ENCODE measurements at regions not wholly inside any gene's neighbourhood (a gene's known extent, or its start where the extent isn't known, plus 50 kb on each side); places are given as distances from the start of the nearest gene placed in this dataset.
A peak's percentile ranks its signal among the peaks of the same experiment; 100 is the strongest.
"Not testable (repeated sequence)": the region's sequence is repeated elsewhere in the genome, so short reads cannot be mapped to it uniquely, and the experiment has no call there.

GRCh38 chr13:68927387-68928026, 1180.1 kb upstream of the ATXN8OS start:
- DNase-seq = peak; percentile 52

- no peak for DNase-seq
Measured at GRCh38 chr13:68923995-68924394, 1183.6 kb upstream of the ATXN8OS start.

DNA sequence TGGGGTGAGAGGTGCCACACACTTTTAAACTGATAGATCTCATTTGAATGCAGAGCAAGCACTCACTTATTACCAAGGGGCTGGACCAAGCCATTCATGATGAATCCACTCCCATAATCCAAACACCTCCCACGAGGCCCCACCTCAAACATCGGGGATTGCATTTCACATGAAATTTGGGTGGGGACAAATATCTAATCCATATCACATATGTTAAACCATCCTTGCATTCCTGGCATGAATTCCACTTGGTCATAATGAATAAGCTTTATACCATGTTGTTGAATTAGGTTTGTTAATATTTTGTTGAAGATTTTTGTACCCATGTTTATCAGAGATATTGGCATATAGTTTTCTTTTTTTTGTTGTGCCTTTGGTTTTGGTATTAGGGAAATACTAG, 1198.7 kb upstream of the ATXN8OS start:
- DNase-seq = no peak

GRCh38 chr13:68905186-68905585, 1202.4 kb upstream of the ATXN8OS start:
- DNase-seq = no peak

DNA sequence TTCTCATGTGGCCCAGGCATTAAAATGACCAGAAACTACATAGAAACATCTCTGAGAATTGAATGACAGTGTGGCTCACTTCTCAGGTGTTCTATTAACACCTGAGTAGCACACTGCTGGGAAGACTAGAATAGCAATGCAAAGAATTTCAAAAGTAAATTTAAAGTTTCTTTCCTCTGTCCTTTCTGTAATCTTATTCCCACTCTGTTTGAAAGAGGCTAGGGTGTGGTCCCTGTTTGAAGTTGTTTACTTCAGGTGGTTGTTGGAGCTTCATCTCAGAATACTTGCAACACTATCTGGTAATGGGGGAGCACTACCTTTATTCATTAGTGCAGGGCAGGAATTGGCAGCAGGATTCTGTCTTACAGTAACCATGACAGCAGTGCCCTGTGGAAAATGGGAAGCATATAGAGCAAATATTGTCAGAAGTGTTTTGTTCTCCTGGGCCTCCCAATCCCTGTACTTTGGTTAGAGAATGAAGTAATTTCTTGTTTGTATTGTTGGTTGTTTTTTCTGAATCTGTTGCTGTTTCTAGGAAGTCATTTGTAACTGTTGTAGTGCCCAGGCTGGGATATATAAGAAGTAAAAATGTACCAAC, 1210.2 kb upstream of the ATXN8OS start:
- no peak for DNase-seq

- no peak for DNase-seq
Measured at GRCh38 chr13:68895696-68896095, 1211.9 kb upstream of the ATXN8OS start.

DNA sequence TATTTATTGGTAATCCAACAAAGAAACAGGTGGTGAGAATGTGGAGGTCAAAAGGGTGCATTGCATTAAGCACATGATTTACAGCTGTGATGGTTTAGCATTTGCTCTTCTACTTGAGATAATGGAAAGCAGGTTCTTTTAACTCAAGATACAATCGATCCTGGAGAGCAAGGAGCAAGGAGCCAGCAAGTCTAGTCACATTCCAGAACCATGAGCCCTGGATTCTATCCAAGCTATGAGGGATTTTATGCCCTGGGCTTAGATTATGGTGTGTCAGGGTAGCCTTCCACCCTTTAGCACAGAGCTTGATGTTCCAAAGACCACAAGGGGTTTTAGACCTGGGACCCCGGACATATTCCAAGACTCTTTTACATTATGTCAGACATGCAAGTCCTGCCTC, 1213.9 kb upstream of the ATXN8OS start:
- DNase-seq = not testable (repeated sequence)

GRCh38 chr13:68892596-68892995, 1215.0 kb upstream of the ATXN8OS start:
- DNase-seq = not testable (repeated sequence)

DNA sequence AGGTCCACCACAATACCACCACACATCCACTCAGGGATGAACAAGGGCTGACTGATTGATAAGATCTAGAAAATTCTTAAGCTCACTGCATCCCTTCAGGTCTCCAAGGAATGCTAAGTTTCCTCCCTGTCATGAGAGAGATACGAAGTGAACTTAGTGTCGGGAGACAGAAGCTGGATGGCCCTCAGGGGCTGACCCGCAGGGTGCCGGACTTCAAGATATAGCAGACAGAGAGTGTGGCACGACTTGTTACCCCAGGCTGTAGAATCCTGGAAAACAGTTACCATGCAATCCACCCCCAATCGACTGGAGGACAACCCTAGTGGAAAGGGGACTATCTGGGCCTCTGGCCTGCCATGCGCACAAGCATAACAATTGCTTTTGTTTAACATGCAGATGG, 1217.5 kb upstream of the ATXN8OS start:
- not testable (repeated sequence) for DNase-seq

DNA sequence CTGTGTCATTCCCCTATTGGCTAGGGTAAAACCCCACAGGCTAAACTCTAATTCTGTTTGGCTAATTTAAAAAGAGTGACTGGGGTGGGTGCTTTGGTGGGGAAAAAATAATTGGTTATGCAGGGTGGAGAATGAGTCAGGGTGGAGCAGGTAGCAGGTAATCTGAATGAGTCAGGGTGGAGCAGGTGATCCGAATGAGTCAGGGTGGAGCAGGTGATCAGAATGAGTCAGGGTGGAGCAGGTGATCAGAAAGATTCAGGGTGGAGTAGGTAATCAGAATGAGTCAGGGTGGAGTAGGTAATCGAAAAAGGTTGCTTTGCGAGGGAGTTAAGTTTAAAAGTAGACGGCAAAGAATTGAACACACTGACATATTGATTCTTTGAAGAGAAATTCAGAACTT, 1218.8 kb upstream of the ATXN8OS start:
- no peak for DNase-seq

DNA sequence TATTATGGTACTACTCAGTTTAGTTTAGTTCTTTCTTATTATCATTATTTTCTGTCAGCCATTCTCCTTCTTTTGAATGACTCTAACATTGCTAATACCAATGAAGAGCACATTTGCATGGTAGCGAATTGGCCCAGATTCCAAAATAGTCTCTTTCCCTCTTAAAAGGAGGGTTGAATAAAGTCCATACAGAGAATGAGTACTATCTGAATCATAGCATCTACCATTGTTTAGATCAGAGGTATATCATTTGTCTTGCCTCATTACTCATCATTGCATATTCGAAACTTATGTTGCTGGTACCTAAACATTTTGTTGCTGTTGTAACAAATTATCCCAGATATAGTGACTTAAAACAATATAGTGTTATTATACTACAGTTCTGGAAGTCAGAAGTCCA, 1235.3 kb upstream of the ATXN8OS start:
- DNase-seq = no peak

- DNase-seq = no peak
Measured at GRCh38 chr13:68851026-68851425, 1256.6 kb upstream of the ATXN8OS start.

DNA sequence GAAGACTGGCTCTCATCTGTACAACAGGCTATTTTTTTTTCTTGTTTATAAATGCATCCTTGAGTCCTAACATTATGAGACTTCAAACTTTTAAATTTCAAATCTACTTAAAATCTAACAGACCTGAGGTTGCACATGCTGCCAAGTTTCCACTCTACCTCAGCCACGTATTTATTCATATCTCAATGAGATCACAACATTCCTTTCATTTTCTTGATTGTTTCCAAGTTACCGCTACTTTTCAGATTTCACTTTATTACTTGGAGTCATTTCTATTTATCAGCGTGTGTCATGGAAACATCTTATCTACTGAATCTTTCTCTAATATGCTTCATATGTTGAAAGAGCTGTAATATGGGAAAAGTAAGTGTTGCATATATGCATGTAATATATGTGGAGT, 1257.5 kb upstream of the ATXN8OS start:
- no peak for DNase-seq

DNA sequence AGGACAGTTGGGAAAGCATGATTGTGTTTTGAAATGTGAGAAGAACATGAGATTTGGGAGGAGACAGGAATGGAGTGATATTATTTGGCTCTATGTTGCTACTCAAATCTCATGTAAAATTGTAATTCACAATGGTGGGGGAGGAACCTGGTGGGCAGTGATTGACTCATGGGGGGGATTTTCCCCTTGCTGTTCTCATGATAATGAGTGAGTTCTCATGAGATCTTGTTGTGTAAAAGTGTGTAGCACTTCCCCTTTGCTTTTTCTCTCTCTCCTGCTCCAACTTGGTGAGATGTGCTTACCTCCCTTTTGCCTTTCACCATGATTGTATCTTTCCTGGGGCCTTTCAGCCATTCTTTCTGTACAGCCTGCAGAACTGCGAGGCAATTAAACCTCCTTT, 1261.0 kb upstream of the ATXN8OS start:
- no peak for DNase-seq

DNA sequence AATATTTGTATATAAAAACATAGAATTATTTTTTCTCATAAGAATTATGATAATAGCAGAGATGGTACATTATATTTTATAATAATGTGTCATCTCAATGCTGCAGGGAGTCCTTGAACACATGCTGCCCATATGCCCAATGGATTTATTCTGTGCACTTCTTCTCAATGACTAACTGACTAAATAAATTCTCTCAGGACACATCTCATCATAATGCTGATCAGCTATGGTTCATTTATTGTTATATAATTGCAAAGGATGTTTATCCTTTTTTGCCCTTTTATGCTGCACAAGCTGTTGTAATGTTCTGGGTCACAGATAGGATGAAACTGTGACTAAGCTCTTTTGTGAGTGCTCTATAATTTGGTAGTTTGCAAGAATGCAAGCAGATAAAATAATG, 1273.3 kb upstream of the ATXN8OS start:
- DNase-seq = no peak

DNA sequence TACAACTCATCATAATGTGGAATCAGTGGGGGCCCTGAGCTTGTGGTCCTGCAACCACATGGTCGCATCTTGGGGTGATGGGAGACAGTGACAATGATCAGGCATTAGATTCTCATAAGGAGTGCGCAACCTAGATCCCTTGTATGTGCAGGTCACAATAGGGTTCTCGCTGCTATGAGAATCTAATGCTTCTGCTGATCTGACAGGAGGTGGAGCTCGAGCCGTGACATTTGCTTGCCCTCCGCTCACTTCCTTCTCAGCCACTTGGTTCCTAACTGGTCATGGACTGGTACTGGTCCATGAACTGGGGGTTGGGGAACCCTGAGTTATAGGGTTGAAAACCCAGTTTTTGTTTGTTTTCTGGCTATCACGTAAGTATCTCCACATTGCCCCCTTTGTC, 1290.9 kb upstream of the ATXN8OS start:
- DNase-seq = no peak

- no peak for DNase-seq
Measured at GRCh38 chr13:68813180-68813796, 1294.3 kb upstream of the ATXN8OS start.

GRCh38 chr13:68810660-68811059, 1297.0 kb upstream of the ATXN8OS start:
- DNase-seq = no peak

GRCh38 chr13:68808456-68808855, 1299.2 kb upstream of the ATXN8OS start:
- no peak for DNase-seq

- DNase-seq = no peak
Measured at GRCh38 chr13:68806125-68806524, 1301.5 kb upstream of the ATXN8OS start.

- DNase-seq = no peak
Measured at GRCh38 chr13:68784275-68784674, 1323.4 kb upstream of the ATXN8OS start.

- DNase-seq = no peak
Measured at GRCh38 chr13:68759617-68760016, 1348.0 kb upstream of the ATXN8OS start.

- DNase-seq = no peak
Measured at GRCh38 chr13:68749796-68750195, 1357.8 kb upstream of the ATXN8OS start.

DNA sequence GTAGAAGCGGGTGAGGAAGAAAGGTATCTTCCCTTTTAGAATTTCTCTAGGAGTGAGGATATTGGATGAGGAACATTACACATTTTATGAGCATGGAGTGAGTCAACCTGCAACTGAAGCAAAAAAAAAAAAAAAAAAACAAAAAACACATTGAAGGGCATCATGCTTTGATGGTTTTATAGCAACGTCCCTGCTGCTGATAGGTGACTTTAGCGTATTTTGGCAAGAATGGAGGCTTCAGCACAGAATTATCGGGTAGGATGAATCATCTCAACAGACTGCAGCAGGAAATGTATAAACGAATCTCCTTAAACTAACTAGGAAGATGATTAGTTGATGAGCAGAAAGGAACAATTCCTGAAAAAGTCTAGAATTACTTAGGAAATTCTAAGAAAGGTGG, 1359.6 kb upstream of the ATXN8OS start:
- no peak for DNase-seq

- peak; percentile 25 for DNase-seq
Measured at GRCh38 chr13:68745502-68745901, 1362.1 kb upstream of the ATXN8OS start.

All from NCI-H345 (cell line).